ENCODE measurements at regions not wholly inside any gene's neighbourhood (a gene's known extent, or its start where the extent isn't known, plus 50 kb on each side); places are given as distances from the start of the nearest gene placed in this dataset.
"Not testable (repeated sequence)": the region's sequence is repeated elsewhere in the genome, so short reads cannot be mapped to it uniquely, and the experiment has no call there.

GRCh38 chr9:38840213-38840612 lies 120.3 kb upstream of the FAM240B start:
- not testable (repeated sequence) for TF ChIP-seq CTCF, EZH2, EZH2phosphoT487 (IDR thresholded peaks at IDR 0.05)

Data from neural progenitor cell (in vitro differentiated cells).